Sciatic nerve (tissue), 2 donors: ENCODE measurements at regions not wholly inside any gene's neighbourhood (a gene's known extent, or its start where the extent isn't known, plus 50 kb on each side); places are given as distances from the start of the nearest gene placed in this dataset.
"Not testable (repeated sequence)": the region's sequence is repeated elsewhere in the genome, so short reads cannot be mapped to it uniquely, and the experiment has no call there.

Source experiments
- ATAC-seq: fragments of 200-7000 bp; cut with Tn5 transposase; one replicate; pipeline ENCODE4 v1.9.1; 2020; ENCODE audit warnings: mild to moderate bottlenecking, moderate library complexity
- DNase-seq: peaks from one replicate; pipeline ENCODE4 v3.0.0-alpha.2; 2020; ENCODE audit warnings: low spot score
- intact Hi-C: fragments of 100-400 bp; cut with DNase I; formaldehyde crosslinking; loops from one replicate; pipeline ENCODE4 v1.14.2; 2022
- donor health status: DM: no; HTN: no; CAD: no.
- donor health status: DM: no; HTN: no; CAD: no.

DNA sequence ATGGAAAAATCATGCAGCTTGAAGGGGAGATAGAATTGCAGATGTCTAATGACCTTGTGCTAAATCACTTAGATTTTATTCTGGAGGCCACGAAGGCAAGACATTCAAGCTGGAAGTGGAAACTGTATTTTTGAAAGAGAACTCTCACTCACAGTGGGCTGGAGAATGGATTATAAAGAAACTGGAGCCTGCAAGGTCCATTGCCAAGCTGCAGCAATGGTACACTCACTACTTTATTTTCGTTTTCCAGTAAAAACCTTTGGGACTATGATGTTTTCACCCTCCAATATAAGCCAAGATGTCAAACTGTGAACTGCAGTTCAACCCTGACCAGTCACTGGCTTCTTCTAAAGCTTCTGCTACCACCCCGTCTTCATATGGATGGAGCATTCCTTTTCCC lies 62.0 kb downstream of the SKIDA1 start:
- intact Hi-C loops = no loop called here
- DNase-seq (no peak), ATAC-seq (no peak)

DNA sequence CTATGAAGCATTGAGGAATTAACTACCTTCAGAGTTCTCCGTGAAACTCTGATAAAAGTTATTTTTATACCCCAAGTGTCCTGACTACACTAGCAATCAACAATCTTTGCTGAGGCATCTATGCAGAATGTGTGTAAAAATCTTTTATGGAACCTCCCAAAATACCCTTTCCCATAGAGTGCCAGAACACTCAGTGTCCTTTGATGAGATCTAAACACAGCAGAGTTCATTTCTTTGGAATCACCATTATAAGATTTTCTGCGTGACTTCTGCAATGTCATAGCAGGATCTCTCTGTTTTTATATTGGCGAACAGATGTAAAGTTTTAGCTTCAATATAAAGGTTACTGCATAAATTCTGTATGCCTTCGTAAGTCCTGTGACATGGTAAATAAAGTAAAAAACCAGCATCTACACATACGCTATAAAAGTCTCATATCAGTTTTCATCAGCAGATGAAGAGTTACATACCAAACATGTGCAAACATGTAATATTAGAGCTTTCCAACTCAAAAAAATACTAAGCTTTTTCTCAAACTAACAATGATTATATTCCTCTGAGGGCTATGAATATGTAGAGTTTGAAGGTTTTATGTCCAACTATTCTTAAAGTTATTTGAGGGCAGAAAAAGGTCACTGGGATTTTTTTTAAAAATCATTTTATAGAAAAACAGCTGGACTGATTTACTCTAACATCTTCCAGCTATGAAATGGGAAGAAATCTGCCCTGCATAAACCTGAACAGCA lies 67.2 kb downstream of the SKIDA1 start:
- intact Hi-C loops = no loop called here
- no peak for DNase-seq
- ATAC-seq = no peak

DNA sequence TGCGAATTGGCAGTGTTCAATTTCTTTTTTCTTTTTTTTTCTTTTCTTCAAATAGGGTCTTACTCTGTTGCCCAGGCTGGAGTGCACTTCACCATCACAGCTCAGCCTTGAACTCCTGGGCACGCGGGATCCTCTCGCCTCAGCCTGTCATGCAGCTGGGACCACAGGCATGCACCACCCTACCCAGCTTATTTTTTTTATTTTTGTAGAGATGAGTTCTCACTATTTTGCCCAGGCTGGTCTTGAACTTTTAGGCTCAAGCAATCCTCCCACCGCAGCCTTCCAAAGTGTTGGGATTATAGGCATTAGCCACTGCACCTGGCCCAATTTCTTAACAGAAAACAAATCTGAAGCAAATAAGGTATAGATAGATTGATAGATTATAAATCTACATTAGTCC lies 69.3 kb downstream of the SKIDA1 start:
- ATAC-seq = no peak
- no peak for DNase-seq
- intact Hi-C loops = no loop called here

DNA sequence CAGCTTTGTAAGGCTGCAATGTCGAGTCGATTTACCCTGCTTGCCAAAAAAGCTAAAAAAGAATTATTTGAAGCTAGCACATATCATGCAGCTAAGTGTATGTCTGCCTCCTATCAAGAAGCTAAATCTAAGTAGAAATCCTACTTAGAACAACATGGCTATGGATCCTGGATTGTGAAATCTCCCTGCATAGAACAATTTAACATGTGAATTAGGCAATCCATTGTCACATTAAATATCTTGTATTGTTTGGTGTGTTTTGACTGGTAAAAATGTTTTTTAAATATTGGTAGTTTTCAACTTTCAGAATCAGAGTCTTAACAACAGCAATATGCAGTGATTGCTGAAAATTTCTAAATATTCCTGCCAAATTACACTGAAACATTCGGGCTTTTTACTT lies 73.3 kb downstream of the SKIDA1 start:
- DNase-seq (no peak), ATAC-seq (no peak)
- intact Hi-C loops = no loop called here

DNA sequence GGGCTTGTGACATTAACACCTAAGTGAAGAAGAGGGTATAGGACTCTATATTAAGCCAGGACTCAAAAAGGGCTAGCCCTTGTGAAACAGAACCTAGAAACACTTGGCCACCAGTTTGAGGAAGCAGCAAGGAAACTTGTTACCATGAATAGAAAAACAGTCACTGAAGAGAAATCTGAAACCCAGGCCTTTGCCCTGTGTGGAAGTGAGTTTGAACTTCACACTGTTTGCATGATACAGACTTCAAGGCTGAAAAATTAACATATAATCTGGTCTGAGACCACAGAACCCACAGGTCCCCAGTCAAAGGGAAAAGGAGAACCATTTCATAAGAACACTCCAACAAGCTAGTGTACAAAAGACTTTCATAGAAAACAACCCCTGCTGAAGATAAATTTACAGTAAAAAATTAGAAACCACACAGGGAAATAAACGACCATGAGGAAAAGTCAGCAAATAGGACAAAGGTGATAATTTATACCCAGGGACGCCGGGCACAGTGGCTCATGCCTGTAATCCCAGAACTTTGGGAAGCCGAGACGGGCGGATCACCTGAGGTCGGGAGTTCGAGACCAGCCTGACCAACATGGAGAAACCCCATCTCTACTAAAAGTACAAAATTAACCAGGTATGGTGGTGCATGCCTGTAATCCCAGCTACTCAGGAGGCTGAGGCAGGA lies 76.1 kb downstream of the SKIDA1 start:
- DNase-seq (no peak), ATAC-seq (no peak)
- intact Hi-C loops = no loop called here

DNA sequence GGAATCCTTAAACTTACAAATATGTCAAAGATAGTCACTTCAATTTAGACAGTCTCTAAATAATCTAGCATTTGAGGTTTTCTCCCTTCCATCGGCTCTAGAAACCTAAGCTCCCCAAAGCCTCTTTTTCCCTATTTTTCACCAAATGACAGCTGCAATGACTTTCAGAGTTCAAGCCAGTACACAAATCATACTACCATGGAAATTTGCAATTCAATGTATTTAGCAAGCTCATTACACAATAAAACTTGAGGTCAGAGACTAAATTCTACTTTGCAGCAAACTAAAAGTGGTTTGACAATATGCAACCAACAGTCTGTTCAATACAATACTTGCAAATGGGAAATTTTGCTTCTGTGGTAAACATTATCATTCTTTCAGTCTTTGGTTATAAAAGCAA lies 80.3 kb downstream of the SKIDA1 start:
- DNase-seq = no peak
- intact Hi-C loops = no loop called here
- ATAC-seq = no peak

DNA sequence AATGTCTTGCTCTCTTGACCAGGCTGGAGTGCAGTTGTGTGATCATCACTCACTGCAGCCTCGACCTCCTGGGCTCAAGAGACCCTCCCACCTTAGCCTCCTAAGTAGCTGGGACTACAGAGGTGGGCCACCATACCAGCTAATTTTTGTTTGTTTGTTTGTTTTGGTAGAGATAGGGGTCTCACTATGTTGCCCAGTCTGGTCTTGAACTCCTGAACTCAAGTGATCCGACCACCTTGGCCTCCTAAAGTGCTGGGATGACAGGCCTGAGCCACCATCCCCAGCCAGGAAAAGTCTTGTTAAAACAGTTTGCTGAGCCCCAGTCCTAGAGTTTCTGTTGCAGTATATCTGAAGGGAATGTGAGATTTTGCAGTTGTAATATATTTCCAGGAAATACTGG lies 83.9 kb downstream of the SKIDA1 start:
- no peak for DNase-seq
- ATAC-seq = no peak
- intact Hi-C loops = no loop called here

DNA sequence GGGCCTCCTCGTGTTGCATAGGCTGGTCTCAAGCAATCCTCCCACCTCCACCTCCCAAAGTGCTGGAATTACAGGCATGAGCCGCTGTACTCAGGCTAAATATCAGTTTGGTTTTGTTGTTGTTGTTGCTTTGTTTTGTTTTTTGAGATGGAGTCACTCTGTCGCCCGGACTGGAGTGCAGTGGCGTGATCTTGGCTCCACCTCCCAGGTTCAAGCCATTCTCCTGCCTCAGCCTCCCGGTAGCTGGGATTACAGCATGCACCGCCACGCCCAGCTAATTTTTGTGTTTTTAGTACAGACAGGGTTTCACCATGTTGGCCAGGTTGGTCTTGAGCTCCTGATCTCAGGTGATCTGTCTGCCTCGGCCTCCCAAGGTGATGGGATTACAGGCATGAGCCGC lies 86.6 kb downstream of the SKIDA1 start:
- ATAC-seq, DNase-seq, intact Hi-C loops: not testable (repeated sequence)

DNA sequence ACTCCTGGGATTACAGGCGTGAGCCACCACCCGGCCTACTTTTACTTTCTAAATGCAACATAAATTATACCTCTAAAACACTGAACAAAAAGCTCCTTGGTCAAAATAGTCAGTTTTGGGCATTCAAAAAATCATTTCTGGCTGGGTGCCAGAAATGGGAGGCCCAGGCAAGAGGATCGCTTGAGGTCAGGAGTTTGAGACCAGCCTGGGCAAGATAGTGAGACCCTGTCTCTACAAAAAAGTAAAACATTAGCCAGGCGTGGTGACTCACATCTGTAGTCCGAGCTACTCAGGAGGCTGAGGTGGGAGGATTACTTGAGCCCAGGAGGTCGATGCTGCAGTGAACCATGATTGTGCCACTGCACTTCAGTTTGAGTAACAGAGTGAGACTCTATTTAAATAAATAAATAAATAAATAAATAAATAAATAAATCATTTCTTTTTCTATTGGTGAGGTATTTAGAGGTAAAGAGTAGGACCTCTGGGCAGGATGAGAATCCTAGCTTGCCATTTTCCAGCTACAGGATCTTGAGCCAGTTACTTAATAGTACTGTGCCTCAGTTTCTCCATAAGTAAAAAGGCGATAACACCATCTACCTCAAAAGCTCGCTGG lies 87.6 kb downstream of the SKIDA1 start:
- no peak for ATAC-seq
- intact Hi-C loops = no loop called here
- DNase-seq = no peak

DNA sequence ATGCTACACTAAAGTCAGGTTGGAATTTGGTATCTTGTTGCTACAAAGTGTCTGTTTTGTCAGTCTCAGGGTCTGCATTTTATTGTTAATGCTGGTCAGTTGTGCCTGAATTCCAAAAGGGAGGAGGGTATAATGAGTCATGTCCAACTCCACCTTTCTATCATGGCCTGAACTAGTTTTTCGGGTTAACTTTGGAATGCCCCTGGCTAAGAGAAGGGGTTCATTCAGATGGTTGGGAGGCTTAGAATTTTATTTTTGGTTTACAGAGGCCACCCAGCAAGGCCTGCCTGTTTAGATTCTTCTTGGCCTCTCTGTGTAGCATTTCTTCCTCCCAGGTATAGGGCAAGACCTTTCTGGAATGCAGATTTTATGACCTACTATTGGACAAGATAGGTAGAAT lies 93.2 kb downstream of the SKIDA1 start:
- intact Hi-C loops = no loop called here
- ATAC-seq (no peak), DNase-seq (no peak)

DNA sequence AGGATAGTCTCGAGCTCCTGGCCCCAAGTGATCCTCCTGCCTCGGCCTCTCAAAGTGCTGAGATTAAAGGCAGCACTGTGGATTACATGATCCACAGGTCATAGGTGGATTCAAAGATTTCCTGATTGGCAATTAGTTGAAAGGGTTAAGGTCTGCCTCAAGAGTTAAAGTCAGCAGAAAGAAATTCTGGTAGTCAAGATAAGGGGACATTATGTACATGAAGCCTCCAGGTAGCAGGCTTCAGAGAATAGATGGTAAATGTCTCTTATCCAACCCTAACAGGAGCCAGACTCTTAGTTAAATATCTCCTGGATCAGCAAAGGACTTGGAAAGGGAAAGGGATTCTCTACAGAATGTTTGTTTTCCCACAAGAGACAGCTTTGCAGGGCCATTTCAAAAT lies 93.7 kb downstream of the SKIDA1 start:
- ATAC-seq (no peak), DNase-seq (no peak)
- intact Hi-C loops = no loop called here

DNA sequence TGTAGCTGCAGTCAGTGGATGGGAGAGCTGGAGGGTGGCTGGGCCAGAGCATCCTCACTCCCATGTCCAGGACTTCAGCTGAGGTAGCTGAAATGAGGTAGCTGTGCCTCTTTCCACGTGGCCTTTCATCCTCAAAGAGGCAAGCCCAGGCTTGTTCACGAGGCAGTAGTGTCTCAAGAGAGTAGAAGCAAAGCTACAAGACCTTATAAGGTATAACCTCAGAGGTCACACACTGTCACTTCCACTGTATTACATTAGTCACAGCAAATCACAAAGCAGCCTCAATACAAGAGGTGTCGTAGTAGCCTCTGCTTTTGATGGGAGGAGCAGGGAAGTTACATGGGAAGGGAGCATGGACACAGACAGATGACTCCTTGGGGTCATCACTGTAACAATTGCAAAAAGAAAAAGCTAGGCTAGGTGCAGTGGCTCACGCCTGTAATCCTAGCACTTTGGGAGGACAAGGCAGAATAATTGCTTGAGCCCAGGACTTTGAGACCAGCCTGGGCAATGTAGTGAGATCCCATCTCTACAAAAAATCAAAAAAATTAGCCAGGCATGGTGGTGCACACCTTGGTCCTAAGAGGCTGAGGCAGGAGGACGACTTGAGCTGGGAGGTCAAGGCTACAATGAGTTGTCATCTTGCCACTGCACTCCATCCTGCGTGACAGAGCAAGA lies 97.5 kb downstream of the SKIDA1 start:
- ATAC-seq (no peak), DNase-seq (no peak)
- intact Hi-C loops = no loop called here

DNA sequence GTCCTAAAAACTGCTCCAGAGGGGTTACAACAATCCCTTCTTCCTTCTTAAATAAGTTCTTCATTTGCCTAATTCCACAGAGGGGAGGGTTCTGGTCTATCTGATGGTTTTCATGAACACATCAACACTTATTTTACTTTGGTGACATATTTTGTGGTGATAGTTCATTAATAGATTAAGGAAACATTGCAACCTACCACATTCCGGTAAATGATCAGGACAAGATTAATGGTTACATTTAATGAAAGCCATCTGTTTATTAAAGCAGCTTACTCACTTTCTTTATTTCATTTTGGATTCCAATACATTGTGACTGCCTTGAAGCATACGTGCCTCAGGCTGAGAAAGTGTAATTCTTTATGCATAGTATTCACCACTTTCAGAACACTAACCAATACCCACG lies 101.0 kb downstream of the SKIDA1 start:
- DNase-seq (no peak), ATAC-seq (no peak)
- intact Hi-C loops = no loop called here

DNA sequence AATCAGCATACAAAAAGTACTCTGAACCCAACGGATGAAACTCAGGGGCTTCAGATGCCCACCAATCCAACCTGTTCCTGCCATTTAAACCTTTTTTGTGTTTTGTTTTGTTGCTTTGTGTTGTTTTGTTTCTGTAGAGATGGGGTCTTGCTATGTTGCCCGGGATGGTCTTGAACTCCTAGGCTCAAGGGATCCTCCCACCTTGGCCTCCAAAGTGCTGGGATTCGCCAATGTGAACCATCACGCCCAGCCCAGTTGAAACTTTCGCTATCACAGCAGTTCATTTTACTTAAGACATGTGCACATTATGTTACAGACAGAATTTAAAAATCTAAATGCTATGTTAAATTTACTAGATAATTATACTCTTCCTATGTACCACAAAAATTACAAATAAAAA lies 101.6 kb downstream of the SKIDA1 start:
- DNase-seq (no peak), ATAC-seq (no peak)
- intact Hi-C loops = no loop called here

DNA sequence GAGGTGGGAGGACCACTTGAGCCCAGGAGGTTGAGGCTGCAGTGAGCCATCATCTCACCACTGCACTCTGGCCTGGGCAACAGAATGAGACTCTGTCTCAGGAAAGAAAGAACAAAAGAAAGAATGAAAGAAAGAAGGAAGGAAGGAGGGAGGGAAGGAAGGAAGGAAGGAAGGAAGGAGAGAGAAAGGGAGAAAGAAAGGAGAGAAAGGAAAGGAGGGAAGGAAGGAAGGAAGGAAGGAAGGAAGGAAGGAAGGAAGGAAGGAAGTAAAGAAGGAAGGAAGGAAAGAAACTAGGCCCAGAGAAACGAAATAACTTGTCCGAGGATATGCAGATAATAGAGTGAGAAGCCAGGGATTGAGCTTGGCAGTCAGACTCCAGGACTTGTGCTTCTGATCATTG lies 102.1 kb downstream of the SKIDA1 start:
- DNase-seq (no peak), ATAC-seq (no peak)
- intact Hi-C loops = no loop called here

DNA sequence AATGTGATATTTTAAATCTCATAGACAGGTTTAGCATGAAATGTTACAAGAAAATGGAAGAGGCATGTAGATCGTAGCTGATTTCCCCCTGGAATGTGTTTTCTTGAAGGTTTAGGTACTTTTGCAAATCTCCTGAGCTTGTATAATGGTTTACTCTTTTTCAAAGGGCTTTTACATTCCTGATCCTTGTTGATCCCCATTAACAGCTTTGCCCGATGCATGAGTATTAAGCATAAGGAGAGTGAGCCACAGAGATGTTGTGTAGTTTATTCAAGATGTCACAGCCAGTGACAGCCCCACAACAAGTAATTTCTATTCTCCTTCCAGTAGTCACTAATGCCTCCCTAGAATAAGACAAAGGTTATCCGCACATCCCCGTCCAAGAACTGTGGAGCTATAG lies 103.7 kb downstream of the SKIDA1 start:
- intact Hi-C loops = no loop called here
- no peak for DNase-seq
- no peak for ATAC-seq

DNA sequence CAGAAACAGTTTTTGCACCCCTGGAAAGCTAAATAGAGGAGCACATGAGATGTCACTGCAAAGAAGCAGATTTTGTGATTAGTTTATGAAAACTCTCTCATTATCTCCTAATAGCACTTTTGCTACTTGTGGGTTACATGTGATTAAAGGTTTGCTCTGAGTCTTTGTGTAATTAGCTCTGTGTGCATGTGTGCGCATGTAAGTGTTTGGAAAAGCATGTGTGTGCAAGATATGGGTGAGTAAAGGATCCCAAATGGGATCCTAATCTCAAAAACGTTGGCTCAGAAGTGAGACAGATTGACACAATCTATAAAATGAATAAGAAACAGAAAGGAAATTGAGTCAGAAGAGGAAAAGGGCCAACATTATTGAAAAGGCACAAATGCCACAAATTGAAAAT lies 104.5 kb downstream of the SKIDA1 start:
- ATAC-seq (no peak), DNase-seq (no peak)
- intact Hi-C loops = no loop called here

DNA sequence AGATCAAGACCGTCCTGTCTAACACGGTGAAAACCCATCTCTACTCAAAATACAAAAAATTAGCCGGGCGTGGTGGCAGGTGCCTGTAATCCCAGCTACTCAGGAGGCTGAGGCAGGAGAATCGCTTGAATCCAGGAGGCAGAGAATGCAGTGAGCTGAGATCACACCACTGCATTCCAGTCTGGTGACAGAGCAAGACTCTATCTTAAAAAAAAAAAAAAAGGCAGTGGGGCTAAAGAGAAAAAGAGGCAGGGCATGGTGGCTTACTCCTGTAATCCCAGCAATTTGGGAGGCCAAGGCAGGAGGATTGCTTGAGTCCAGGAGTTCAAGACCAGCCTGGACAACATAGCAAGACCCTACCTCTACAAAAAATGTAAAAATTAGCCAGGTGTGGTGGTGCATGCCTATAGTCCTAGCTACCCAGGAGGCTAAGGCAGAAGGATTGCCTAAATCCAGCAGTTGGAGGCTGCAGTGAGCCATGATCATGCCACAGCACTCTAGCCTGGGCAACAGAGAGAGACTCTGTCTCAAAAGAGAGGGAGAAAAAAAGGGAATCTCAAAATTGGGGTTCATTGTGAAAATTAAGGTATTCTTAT lies 106.4 kb downstream of the SKIDA1 start:
- DNase-seq, ATAC-seq, intact Hi-C loops: not testable (repeated sequence)

DNA sequence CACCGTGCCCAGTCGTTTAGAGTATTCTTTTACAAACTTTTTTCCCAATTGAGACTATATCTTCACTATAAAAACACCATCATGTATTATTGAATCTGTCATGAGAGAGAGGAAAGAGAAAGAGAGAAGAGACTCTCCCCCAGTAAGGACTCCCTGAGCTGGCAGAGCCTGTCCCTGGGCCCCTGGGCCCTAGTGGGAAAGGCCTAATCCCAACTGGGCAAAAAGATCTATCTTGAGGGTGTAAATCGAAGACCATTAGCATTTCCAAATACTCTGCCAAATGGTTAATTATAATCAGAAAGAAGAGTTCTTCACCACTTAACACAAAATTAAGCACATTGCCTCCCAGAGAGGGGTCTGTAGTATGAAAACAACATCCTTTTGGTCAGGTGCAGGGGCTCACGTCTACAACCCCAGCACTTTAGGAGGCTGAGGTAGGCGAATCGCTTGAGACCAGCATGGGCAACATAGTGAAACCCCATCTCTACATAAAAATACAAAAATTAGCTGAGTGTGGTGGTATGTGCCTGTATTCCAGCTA lies 108.2 kb downstream of the SKIDA1 start:
- no peak for ATAC-seq
- intact Hi-C loops = no loop called here
- no peak for DNase-seq
